Hindlimb muscle (tissue), 1 donor: ENCODE measurements at regions not wholly inside any gene's neighbourhood (a gene's known extent, or its start where the extent isn't known, plus 50 kb on each side); places are given as distances from the start of the nearest gene placed in this dataset.

Source experiments
- DNase-seq: peaks from one replicate; pipeline ENCODE4 v3.0.0-alpha.2; 2013

- DNase-seq = no peak
These were observed 89.8 kb downstream of the PTTG1 start for GRCh38 chr5:160511280-160511929.
